Omental fat pad (tissue), 3 donors: ENCODE measurements at regions not wholly inside any gene's neighbourhood (a gene's known extent, or its start where the extent isn't known, plus 50 kb on each side); places are given as distances from the start of the nearest gene placed in this dataset.

Source experiments
- ATAC-seq: fragments of 150-250 bp; one replicate; pipeline ENCODE4 v1.9.1; 2016; ENCODE audit warnings: mild to moderate bottlenecking, moderate library complexity; ENCODE audit not compliant: low FRiP score
- DNase-seq: peaks from one replicate; pipeline ENCODE4 v3.0.0-alpha.2; 2019; ENCODE audit warnings: low spot score
- TF ChIP-seq, protein P1 (sequence below), 3 donors: fragments of 450-650 bp; IDR thresholded peaks; one replicate each; pipeline ENCODE4 v1.5.1; 2016 to 2017; ENCODE audit warnings: antibody characterized with exemption in 3 of 3, mild to moderate bottlenecking in 3 of 3, moderate library complexity in 2 of 3

DNA sequence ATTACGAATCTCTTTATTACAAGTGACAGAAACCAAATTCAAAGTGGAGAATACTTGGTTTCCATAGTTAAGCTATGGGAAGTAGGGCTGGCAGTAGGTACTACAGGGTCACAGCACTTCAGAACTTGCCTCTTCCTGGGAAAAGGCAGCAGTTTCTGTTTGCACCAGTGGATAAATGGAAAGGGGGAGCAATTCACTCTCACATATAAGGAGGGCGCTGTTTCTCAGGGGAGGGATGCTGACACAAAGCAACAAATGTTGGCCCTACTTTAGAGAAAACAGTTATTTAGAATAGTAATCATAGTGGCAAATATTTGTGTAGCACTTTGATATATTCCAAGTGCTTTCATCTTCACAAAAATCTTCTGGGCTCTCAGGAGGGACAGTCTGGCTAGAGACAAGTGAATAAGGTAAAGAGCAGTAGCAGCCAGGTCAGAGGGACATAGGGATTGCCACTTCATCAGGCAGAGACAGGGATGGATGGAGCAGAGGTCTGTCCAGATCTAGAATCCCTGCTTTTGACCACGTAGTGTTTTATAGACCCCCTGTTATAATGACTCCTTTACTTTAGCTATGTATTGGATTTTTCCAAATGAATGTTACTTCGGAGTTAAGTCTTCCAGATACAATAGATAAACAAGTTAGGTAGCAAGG lies 554.8 kb upstream of the SGCD start:
- TF ChIP-seq, protein P1, sequence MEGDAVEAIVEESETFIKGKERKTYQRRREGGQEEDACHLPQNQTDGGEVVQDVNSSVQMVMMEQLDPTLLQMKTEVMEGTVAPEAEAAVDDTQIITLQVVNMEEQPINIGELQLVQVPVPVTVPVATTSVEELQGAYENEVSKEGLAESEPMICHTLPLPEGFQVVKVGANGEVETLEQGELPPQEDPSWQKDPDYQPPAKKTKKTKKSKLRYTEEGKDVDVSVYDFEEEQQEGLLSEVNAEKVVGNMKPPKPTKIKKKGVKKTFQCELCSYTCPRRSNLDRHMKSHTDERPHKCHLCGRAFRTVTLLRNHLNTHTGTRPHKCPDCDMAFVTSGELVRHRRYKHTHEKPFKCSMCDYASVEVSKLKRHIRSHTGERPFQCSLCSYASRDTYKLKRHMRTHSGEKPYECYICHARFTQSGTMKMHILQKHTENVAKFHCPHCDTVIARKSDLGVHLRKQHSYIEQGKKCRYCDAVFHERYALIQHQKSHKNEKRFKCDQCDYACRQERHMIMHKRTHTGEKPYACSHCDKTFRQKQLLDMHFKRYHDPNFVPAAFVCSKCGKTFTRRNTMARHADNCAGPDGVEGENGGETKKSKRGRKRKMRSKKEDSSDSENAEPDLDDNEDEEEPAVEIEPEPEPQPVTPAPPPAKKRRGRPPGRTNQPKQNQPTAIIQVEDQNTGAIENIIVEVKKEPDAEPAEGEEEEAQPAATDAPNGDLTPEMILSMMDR (IDR thresholded peaks at IDR 0.05) = no peak
- no peak for ATAC-seq
- no peak for DNase-seq

DNA sequence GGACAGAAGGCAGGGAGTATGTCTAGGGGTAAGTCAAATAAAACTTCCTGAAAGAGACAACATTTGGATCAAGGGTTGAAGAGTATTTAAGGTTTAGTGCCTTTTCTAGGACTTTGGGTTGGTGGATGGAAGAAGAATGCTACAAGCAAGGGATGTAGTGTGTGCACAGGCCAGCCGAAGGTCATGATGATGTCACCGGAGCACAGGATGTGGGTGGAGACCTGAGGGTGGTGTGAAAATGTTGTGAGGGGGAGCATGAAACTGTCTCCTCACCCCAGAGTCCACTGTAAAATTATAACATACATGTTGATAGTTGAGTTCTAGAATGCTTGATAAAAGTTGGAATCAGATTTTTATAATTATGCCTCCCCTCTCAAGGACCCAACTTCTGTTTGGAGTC lies 553.3 kb upstream of the SGCD start:
- ATAC-seq (no peak), DNase-seq (no peak)
- TF ChIP-seq, protein P1 (IDR thresholded peaks at IDR 0.05) = no peak

DNA sequence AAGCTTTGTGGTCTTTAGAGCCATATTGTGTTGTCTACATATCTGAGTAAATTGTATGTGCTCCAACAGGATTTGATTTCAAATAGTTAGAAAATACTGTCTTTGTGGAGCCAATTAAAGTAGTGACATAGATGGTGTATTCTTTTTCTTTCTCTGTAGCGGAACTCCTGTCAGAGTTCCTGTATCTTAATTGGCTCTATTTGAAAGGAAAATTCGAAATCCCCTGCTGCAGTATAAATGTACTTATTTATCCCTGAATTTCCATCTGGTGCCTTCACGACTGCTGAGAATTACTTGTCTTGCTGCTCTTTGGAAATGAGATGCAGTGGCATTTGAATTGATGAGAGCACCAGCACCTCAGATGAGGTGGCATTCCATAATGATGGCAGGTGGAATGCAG lies 546.7 kb upstream of the SGCD start:
- TF ChIP-seq, protein P1 (IDR thresholded peaks at IDR 0.05) = no peak
- ATAC-seq = no peak
- no peak for DNase-seq

DNA sequence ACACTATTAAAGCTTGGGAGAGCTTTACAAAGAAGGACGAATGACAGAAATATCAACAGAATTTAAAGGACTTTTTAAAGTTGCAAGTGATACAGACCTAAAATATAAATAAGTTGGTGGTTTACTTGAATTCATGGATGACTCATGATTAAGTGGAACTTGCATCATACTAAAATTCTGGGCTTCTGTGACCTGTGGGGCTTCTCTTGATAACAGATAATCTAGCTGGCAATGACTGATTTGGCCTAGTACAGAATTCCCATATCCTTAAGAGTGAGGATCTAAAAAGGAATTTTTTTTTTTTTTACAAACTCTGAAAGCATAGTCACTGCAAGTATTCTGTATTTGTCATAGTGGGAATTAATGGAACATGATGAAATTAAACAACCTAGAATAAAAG lies 543.7 kb upstream of the SGCD start:
- TF ChIP-seq, protein P1 (IDR thresholded peaks at IDR 0.05) = no peak

DNA sequence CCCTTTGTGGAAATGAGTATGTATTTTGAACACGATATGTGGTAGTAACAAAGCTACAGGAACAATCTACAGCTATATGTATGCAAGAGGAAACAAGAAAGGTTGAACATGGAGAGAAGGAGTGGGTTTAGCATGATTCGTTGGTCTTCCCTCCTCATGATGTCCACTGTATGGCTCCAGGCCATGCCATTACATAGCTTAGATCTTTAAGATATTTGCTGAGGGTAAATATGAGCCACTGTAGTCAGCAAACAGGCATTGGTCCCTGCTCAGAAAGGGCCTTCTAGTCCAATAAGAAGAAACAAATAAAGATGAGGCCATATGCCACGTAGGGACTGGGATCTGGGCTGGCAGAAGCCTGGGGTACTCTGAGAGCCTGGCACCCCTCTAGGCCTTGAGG lies 543.2 kb upstream of the SGCD start:
- TF ChIP-seq, protein P1 (IDR thresholded peaks at IDR 0.05) = no peak
- ATAC-seq (no peak), DNase-seq (no peak)

More for the DNA sequence above, 543.7 kb upstream of the SGCD start:
- DNase-seq (no peak), ATAC-seq (no peak)

DNA sequence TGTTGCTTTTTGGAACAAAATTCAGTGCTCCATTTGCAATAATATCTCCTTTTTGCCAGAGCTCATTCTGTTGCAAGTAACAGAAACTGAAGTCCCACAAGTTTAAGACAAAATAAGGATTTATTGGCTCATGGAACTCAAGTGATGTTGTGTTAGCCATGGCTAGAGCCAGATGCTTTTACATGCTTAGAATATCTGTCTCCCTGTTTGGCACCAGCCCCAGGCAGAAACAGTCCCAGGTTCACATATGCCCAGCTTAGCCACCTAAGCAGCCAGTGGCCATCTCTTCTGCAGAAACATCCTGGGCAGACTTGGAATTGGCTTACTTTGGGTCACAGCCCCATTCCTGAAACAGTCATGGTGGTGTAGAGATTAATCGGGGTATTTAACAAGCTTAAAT lies 540.9 kb upstream of the SGCD start:
- ATAC-seq = no peak

DNA sequence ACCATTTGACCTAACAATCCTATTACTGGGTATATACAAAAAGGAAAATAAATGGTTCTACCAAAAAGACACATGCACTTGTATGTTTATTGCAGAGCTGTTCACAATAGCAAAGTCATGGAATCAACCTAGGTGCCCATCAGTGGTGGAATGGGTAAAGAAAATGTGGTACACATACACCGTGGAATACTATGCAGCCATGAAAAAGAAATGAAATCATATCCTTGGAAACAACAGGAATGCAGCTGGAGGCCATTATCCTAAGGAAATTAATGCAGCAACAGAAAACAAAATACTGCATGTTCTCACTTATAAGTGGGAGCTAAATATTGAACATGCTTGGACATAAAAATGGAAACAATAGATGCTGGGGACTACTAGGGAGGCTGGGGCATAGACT lies 534.1 kb upstream of the SGCD start:
- TF ChIP-seq, protein P1 (IDR thresholded peaks at IDR 0.05) = no peak
- no peak for DNase-seq
- no peak for ATAC-seq

More for the DNA sequence above, 540.9 kb upstream of the SGCD start:
- DNase-seq = no peak
- TF ChIP-seq, protein P1 (IDR thresholded peaks at IDR 0.05) = no peak
